GM19025 (cell line): ENCODE measurements at regions not wholly inside any gene's neighbourhood (a gene's known extent, or its start where the extent isn't known, plus 50 kb on each side); places are given as distances from the start of the nearest gene placed in this dataset.

Source experiments
- ATAC-seq: cut with Tn5 transposase; IDR thresholded peaks from one replicate; pipeline ENCODE4 v1.9.1; 2021; ENCODE audit warnings: mild to moderate bottlenecking, low read depth, moderate library complexity; ENCODE audit not compliant: unreplicated experiment

DNA sequence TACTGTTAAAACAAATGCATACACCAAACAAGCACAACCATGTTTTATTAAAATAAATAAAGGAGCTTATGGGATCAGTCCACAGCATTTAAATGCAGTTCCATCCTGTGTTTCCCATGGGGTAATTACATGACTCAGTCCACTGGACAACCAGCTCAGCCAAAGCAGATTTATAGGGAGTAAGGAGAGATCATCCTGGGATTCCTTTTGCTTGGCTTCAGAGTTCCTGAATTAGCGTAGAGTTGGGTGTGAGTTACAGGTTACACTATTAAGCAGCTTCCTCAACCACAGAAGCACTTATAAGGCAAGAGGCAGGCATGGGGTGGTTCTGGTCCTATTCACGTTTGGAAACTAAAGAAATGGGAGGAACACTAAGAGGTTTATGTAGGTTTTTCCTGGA lies 381.1 kb upstream of the ACTBL2 start:
- ATAC-seq, result no peak

DNA sequence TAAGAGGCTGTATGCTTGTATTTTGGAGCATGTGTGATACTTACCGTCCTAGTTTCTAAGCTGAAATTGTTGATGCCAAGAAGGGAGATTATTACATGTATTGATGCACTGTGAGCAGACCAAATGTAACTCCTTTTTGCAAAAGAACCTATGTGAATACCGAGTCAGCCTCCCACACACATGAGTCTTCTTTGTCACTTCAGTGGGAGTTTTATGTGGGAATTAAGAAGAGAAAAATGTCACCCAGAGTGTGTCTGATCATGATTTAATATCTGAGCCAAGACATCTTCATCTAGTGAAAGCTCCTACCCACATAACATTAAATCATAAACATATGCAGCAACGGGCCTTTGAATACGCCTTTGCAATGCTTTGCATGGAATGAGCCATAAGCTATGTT lies 380.3 kb upstream of the ACTBL2 start:
- no peak for ATAC-seq

DNA sequence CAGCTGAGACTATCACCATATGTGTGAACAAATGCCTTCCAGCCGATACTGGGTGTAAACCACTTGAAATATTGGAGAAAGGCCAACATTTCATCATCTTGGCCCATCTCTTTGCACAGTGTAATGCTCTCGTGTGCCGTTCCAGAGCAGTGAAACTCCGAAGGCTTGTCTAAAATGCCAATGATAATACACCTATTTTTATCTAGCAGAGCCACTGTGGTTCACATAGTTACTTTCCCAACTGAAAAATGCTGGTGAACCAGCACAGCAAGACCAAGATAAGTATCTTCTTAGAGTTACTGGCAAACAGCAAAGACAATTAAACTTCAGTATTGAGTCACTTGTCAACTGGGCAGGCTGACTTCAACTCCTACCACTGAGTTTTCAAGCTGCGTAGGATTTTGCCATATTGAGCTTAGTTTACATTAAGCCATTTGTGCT lies 379.9 kb upstream of the ACTBL2 start:
- ATAC-seq, result no peak

DNA sequence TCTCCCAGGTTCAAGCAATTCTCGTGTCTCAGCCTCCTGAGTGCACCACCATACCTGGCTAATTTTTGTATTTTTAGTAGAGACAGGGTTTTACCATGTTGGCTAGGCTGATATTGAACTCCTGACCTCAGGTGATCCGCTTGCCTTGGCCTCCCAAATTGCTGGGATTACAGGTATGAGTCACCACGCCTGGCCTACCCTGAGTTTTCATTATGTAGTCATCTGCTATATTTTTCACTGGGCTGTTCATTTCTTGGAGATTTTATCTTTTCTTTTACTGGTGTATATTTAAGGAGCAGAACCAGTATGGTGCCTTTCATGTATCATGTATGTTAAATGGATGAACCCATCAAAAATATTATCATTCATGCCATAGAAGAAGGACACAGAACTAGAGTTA lies 377.0 kb upstream of the ACTBL2 start:
- ATAC-seq, result no peak

DNA sequence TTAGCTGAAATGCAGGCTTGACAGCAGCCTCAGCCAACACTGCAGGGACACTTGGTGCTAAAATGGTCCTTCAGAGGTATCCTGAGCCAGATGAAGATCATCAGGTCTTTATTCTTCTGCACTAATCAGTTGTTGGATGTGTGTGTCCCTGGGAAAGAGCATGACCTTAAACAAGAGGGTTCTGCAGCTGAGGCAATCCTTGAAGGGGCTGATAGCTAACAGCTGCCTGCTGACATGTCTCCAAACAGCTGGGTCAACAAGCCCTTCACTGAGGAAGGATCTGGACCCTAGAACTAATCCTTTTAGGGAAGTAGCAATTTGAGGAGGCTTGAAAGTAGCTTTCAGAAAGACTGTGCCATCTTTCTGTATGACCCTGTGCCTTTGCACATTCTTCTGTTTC lies 376.3 kb upstream of the ACTBL2 start:
- ATAC-seq, result no peak

DNA sequence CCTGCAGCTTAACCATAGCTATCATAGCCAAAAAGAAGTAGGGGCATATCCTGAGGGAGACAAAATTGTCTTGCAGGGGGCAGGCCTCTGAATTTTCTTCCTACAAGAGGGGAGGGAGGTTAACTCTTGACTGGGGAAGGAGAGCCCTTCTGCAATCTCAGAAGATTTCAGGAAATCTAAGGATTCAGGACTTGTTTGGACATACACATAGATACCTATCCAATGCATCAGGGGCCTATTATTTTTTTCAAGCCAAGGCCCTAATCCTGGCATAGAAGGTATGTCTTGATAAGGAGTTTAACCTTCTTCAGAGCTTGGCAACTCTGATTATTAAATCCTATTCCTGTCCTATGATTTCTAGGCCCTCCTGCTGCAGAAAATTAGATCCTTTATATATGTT lies 375.1 kb upstream of the ACTBL2 start:
- ATAC-seq, result no peak

DNA sequence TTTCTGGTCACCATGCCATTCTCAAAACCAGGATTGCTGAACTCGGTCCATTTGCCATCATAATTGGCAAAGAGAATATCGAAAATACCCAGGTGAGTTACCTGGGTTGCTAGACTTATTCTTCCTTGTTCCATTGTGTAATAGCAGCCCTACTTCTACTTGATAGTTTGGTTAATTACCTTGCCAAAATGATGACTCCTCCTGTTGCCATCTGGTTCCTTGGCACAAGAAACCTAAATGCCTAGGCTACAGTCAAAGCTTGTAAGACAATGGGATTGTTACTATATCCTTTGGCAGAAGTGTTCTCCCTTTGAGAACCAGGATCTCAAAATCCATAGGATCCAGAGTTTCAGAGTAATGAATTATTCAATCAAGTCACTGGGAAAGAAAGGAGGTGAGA lies 373.2 kb upstream of the ACTBL2 start:
- no peak for ATAC-seq

DNA sequence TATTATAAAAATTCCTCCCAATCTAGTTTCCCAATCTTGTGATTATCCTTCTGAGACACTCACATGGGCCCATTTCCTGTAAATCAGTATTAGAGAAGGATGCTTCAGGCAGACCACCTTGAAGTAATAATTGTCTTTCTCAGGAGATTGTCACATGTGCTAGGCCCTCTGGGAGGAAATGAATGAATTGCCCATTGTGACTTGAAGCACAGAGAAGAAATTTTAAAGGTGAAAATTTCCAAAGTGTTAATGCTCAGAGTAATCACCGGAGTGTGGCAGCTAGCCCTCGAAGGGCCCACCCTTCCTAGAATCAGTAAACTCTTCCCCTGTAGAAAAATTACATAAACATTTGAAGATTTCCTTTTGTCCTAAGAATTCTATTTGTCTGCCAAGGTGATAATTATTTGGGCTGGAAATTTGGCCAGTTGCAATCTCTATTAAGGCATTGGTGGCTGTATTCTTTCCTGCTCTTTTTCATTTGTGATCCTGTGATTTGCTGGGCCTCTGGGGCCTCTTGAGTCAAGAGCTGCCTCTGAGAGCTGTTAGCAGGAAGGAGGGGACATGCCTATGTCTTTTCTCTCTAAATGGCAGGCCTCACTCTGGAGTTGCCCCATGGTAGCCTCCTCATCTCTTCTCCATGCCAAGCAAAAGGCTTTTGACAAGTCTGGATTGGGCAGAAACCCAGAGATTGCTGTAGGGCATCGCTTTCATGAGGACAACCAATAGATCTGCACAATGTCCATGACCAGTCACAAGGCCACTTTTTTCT lies 371.5 kb upstream of the ACTBL2 start:
- no peak for ATAC-seq

DNA sequence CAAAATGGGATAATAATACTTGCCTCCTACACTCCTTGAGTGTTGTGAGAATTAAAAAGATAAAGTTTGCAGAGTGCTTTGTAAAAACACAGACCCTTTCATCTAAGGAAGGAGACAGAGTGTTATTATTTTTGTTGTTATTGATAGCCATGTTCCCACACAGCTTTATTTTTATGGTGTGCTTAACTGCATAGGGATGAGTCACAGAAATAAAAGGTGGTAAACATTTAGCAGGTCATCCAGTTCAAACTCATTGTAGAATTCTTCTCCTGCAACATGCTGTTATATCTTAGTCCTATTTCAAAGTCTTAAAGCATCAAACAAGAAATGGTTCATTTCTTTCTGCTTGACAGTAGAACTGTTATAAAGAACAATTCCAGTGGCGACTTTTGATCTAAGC lies 367.5 kb upstream of the ACTBL2 start:
- ATAC-seq, result no peak

DNA sequence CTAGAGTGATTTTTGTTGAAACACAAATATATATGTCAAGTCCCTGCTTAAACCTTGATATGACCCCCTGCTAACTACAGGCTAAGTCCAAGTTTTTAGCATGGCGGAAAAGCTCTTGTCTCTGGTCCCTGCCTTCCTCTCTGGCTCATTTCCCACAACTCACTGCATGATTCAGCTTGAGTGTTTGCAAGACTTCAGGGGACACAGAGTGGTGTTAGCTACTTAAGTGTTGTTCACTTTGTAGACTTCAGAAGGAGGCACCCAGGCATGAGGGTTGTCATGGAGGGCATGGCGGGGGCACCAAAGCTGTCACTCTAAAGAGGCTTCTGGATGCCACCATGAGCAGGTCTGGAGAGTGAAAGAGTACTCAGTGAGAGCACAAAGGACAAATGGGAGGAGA lies 362.4 kb upstream of the ACTBL2 start:
- ATAC-seq, result no peak

DNA sequence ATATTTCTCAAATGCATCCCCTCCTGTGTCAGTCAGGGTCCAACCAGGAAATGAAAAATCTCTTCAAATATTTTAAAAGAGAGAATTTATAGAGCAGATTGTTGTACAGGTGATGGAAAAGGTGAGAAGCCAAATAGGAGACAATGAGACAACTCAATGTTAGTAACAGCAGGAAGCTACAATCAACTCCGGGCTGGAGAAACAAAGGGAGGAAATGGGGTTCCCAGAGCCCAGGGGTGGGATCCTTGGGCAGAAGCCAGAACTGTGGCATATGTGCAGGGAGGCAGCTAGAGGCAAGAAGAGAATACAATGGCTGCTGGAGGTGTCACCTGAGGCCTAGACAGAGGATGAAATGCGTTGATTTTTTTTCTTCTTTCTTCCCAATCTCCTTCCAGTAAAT lies 361.8 kb upstream of the ACTBL2 start:
- no peak for ATAC-seq

DNA sequence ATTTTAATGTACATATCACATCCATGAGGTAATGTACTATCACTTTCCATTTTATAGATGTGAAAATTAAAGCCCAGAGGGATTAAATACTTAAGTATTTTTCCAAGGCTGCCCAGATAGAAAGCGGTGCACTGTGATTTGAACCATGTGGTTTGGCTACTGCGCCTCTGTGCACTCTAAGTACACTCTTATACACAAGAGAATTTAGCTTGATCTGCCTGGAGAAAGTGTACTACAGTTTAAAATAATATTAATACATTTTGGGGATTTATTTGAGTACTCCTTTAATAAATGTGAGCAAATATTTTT lies 360.4 kb upstream of the ACTBL2 start:
- ATAC-seq, result no peak

DNA sequence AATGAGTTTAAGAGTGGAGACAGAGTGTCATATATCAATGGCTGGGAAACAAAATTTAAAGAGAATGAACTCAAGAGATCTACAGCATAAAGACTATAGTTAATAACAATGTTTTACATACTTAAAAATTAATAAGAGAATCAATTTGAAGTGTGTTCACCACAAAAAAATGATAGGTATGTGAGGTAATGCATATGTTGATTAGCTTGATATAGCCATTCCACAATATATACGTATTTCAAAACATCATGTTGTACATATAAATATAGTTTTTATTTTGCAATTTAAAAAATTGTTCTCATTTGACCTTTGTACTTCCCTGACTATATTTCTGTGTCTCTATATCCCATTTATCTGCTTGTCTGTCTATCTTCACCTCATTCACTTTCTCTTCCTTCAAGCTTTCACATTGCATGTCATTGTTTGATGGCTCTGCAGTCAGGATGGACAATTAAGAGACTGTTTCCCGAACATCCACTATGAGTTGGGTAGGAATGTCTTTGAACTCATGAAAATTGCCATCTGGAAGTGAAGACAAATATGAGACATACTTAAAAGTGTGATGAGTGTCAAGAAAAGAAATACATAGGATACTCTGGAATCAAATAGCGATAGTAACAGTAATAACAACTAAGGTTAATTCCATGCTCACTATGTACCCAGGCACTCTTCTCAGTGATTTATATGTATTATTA lies 359.9 kb upstream of the ACTBL2 start:
- ATAC-seq, result no peak

DNA sequence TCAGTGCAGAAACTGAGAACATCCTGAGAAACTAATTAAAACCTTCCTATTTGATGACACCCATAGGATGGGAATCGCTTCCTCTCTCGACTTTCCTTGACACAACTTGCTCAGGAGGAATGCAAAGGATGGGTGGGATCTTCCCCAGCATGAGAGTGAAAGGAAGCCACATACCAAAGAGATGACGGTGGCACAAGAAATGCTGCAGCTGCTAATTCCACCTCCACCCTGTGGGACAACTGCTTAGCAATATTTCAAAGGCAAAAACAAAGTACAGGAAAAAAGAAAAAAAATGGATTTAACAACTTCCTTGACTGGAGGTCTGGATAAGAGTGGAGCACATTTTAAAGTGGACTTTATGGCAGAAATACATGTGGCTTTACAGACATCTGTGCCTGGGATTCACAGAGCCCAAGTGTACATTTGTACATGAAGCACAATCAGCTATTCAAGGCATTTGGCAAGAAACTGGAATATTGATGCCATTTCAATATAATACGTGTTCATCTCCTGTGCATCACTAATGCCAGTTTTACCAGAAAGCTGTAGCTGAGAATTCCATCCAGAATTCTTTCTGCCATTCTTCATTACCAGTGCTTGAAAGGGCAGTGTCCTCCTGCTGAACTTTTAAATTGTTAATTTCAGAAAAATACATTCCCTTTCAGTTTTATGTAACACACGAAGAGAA lies 359.2 kb upstream of the ACTBL2 start:
- no peak for ATAC-seq

DNA sequence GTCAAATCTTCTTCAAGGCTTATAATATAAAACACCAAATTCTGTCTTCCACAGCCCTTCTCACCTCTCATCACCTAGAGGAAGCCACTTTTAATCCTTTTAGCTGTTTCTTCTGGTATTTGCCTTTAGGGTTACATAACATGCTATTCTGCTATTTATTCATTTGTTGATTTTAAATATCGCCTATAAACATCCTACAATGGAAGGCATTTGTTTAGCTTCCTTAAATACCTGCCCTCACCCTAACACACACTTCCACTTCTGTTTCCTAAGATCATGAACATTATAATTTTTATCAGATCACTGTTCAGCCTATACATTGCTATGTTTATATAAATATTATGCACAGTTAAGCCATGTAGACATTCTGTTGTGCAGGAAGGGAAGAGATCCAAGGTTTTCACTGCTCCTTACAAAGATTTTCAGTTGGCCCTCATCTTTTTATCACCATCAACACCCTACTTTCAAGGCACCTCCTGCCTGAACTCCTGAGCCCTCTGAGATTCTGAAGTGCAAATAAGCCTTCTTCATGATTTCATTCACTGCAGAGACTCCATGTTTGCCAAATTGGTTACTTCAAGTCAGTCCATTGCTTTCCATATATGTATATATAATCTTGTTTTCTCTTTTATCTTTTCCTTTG lies 356.9 kb upstream of the ACTBL2 start:
- ATAC-seq, result no peak

DNA sequence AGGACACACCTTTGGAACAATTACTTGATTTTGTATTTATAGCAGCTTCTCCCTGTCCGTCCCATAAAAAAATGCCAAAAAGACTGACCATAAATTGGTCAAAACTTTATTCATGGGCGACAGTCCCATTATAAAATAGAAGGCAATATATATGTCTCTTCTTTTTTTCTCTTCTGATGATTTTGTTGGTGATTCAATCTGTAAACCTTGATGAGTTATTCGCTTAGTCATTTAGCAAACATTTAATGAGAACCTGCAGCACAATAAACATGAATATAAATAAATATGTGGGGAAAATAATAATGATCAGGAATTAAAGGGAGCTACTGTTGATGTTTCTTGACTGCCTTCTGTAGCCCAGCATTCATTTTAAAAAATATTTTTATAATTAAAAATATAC lies 356.4 kb upstream of the ACTBL2 start:
- ATAC-seq, result no peak

DNA sequence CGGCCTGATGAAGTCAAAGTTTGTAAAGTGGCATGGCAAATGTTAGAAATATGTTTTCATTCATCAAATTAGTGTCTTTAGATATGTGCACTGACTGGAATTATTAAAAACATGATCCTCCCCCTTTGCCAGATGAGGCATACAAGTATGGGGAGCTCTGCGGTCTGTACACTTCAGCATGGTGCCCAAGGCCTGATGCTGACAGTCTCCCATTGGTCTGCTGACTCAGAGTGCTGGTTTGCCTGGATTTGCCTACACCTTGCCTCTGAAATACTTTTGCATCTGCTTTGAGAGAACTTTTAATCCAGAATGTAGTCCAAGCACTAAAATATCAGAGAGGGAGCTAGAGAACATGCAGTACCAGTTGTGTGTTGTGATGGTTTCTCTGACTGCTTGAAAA lies 354.3 kb upstream of the ACTBL2 start:
- ATAC-seq, result no peak

DNA sequence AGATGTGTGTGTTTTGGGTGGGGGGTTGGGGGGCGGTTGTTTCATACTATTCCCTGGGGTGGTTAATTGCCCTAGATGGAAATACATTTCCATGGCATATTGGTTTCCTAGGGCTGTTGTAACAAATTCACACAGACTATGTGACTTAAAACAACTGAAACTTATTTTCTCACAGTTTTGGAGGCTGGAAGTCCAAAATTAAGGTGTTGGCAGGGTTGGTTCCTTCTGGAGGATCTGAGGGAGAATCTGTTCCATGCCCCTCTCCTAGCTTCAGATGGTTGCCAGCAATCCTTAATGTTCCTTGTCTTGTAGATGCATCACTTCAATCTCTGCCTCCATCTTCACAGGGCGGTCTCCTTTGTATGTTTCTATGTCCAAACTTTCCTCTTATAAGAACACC lies 353.7 kb upstream of the ACTBL2 start:
- no peak for ATAC-seq

DNA sequence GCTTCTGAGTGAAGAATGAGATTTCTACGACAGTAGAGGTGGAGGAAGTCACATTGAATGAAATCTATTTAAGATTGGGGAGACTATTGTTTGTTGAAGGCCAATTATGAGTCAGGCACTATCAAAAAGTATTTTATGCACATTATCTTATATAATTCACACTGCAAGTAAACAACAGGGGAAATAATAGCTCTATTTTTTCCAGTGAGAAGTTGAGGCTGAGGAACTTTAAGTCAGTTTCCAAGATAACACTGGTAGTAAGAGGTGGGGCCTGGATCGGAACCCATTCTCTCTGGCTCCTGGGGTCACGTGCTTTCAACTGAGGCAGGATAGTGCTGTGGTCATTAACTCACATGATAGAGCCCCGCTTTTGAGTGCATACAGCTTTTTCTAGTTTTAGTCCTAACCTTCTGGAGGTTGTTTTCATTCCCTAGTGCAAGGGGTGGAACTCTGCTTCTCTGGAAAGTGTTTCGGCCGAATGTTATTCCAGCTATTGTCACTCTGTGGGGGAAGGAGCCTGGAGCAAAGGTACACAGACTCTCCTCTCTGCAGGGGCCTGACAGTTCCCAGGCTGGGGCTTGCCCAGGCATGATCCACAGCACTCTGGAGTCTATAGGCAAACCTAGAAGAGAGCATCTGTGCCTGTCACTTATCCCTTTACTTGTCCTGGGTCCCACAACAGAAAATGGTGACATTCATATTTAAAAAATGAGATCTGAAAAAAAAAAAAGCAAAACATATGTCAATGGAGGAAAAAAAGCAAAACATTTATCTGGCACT lies 352.4 kb upstream of the ACTBL2 start:
- no peak for ATAC-seq

DNA sequence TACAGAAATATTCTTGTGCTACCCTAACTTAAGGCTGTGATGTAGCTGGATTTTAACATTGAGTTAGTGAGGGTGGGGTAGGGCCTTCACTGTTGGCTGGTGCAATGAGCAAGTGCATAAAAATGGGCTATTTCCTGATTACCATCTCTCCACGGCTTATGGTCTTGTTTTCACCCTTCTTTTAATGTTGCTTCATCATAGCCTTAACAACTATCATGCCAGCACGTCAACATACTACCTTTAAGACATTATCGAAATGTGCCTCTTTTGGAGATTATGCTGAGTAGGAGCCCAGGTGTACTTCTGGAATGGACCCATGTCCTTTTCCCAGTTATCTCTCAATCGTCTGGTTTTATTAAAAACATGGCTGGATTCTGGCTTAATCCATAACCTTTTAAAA lies 350.9 kb upstream of the ACTBL2 start:
- no peak for ATAC-seq

DNA sequence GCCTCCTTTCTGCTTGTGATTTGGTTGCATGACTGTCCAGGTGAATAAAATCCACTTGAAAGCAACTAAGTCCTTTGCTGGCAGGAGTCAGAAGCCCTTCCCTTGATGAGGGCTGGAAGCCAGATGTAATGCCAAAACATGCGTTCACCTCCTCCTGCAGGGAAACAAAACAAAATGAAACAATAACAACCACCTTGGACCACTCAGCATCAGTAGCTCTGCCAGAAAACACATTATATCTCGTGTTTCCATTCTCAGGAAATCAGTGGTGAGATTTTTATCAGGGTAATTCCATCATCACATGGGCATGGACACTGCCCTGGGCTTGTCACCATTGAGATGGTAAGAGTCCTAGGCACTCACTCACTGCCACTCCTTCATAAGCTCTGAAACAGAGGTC lies 350.3 kb upstream of the ACTBL2 start:
- ATAC-seq, result no peak
